Karpas-422 (cell line): ENCODE measurements at regions not wholly inside any gene's neighbourhood (a gene's known extent, or its start where the extent isn't known, plus 50 kb on each side); places are given as distances from the start of the nearest gene placed in this dataset.

Experiments
- DNase-seq: peaks from one replicate; pipeline ENCODE4 v3.0.0-alpha.2; 2015
- H2AFZ ChIP-seq: fragments of 200-600 bp; sonication (generic); 2 replicates; pipeline ENCODE4 v1.6.1; 2014; ENCODE audit warnings: antibody characterized with exemption, low read length, mixed read lengths
- H3K27ac ChIP-seq: fragments of 200-600 bp; sonication (generic); 2 replicates; pipeline ENCODE4 v1.5.1; 2014; ENCODE audit warnings: mild to moderate bottlenecking, low read length, moderate library complexity
- H3K27me3 ChIP-seq: fragments of 200-600 bp; sonication (generic); 2 replicates; pipeline ENCODE4 v1.6.1; 2014; ENCODE audit warnings: low read length, mixed read lengths
- H3K36me3 ChIP-seq: fragments of 200-600 bp; sonication (generic); 2 replicates; pipeline ENCODE4 v1.6.1; 2014; ENCODE audit warnings: low read length, mixed read lengths; ENCODE audit not compliant: insufficient read depth
- H3K4me1 ChIP-seq: fragments of 200-600 bp; sonication (generic); 2 replicates; pipeline ENCODE4 v1.6.1; 2014; ENCODE audit warnings: mild to moderate bottlenecking, low read length, mixed read lengths
- H3K4me2 ChIP-seq: fragments of 200-600 bp; sonication (generic); 2 replicates; pipeline ENCODE4 v1.6.1; 2014; ENCODE audit warnings: low read length, low read depth, mild to moderate bottlenecking; ENCODE audit not compliant: poor library complexity, severe bottlenecking
- H3K4me3 ChIP-seq: fragments of 200-600 bp; sonication (generic); 2 replicates; pipeline ENCODE4 v1.5.1; 2014; ENCODE audit warnings: mild to moderate bottlenecking, antibody characterized with exemption, low read length, mixed read lengths
- H3K79me2 ChIP-seq: fragments of 200-600 bp; sonication (generic); 2 replicates; pipeline ENCODE4 v1.6.1; 2014; ENCODE audit warnings: mild to moderate bottlenecking, low read length, mixed read lengths
- H3K9ac ChIP-seq: fragments of 200-600 bp; sonication (generic); 2 replicates; pipeline ENCODE4 v1.6.0; 2014; ENCODE audit warnings: low read length
- H3K9me2 ChIP-seq: fragments of 200-600 bp; sonication (generic), shearing (Covaris generic); replicated peaks from 2 replicates; pipeline ENCODE4 v1.6.0; 2014; ENCODE audit warnings: mild to moderate bottlenecking, low read length, moderate library complexity; ENCODE audit not compliant: insufficient read depth
- H3K9me3 ChIP-seq: fragments of 300-700, 200-600 bp; sonication (generic); 2 replicates; pipeline ENCODE4 v1.6.1; 2014; ENCODE audit warnings: low read length, mixed read lengths
- H4K20me1 ChIP-seq: fragments of 200-600 bp; sonication (generic); 2 replicates; pipeline ENCODE4 v1.6.1; 2014; ENCODE audit warnings: mild to moderate bottlenecking, antibody characterized with exemption, low read length, low read depth; ENCODE audit not compliant: insufficient read depth

DNA sequence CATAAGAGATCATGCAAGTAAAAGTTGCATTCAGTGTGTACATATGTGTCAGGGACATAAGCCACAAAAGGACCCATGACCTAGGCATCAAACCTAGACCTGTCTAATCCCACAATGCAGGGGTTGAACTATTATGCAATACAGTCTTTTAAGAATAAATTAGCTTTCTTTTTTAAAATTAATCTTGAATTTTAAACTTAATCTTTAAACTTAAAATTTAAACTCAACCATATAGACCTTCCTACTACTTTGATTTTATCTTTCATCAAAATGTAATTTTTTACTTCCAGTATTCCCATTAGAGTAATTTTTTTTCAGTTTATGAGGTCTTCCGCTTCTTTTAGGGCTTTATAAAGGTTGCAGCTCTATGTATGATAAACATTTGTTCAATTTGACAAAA lies 702.9 kb downstream of the SUCLG1 start:
- no peak overlapping the region for H2AFZ ChIP-seq
- no peak overlapping the region for H3K27ac ChIP-seq
- H3K36me3 ChIP-seq, result no peaks in the 10 kb centered on the region
- H4K20me1 ChIP-seq, result no peaks in the 10 kb centered on the region
- no peaks in the 10 kb centered on the region for H3K27me3 ChIP-seq
- no peaks in the 10 kb centered on the region for H3K79me2 ChIP-seq
- H3K4me1 ChIP-seq, result no peaks in the 10 kb centered on the region
- no peak overlapping the region for H3K4me2 ChIP-seq
- H3K9me3 ChIP-seq, result peaks cover 53% of the 10 kb centered on the region
- H3K4me3 ChIP-seq, result no peak overlapping the region
- DNase-seq, result no peak
- no peaks in the 10 kb centered on the region for H3K9me2 ChIP-seq
- H3K9ac ChIP-seq, result no peak overlapping the region

DNA sequence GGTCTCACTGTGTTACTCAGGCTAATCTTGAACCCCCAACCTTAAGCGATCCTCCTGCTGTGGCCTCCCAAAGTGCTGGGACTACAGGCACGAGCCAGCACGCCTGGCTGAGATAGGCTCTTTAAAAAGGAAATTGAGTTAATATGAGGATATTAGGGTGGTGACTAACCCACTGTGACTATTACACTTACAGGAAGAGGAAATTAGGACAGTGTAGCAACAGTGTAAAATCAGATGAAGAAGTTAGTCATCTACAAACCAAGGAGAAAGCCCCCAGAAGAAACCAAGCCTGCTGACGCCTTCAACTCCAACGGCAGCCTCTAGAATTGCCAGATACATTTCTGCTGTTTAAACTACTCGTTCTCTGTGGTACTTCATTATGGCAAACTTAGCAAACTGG lies 711.9 kb downstream of the SUCLG1 start:
- Histone ChIP-seq H3K9me3 (peaks cover 32% of the 10 kb centered on the region), H3K79me2 (no peaks in the 10 kb centered on the region), H3K27ac (no peak overlapping the region), H4K20me1 (no peaks in the 10 kb centered on the region), H3K9ac (no peak overlapping the region), H3K27me3 (no peaks in the 10 kb centered on the region), H3K4me2 (no peak overlapping the region), H2AFZ (no peak overlapping the region), H3K36me3 (no peaks in the 10 kb centered on the region), H3K4me1 (no peaks in the 10 kb centered on the region), H3K9me2 (no peaks in the 10 kb centered on the region), H3K4me3 (no peak overlapping the region)
- no peak for DNase-seq

DNA sequence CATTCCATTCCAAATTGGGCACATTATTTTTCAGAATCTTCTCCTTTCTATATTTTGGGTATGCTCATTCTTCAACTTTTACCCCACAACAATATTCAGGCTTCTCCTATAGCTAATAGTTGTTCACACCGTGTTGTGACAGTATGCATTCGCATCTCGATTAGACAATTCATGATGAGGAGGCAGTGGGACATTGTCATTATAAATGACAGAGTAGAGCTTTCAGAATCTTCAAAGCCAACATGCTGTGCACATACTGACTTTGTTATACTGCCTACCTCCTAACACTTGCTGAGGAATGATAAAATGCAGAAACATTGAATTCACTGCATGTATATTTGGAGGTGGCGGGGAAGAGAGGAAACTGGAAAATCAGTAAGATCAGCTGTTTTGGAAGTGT lies 714.2 kb downstream of the SUCLG1 start:
- Histone ChIP-seq H3K9ac (no peak overlapping the region), H3K9me2 (no peaks in the 10 kb centered on the region), H3K4me2 (no peak overlapping the region), H3K4me1 (no peaks in the 10 kb centered on the region), H3K27ac (no peak overlapping the region), H3K79me2 (no peaks in the 10 kb centered on the region), H3K9me3 (peaks cover 24% of the 10 kb centered on the region), H3K27me3 (no peaks in the 10 kb centered on the region), H4K20me1 (no peaks in the 10 kb centered on the region), H3K4me3 (no peak overlapping the region), H2AFZ (no peak overlapping the region), H3K36me3 (no peaks in the 10 kb centered on the region)
- DNase-seq, result no peak

DNA sequence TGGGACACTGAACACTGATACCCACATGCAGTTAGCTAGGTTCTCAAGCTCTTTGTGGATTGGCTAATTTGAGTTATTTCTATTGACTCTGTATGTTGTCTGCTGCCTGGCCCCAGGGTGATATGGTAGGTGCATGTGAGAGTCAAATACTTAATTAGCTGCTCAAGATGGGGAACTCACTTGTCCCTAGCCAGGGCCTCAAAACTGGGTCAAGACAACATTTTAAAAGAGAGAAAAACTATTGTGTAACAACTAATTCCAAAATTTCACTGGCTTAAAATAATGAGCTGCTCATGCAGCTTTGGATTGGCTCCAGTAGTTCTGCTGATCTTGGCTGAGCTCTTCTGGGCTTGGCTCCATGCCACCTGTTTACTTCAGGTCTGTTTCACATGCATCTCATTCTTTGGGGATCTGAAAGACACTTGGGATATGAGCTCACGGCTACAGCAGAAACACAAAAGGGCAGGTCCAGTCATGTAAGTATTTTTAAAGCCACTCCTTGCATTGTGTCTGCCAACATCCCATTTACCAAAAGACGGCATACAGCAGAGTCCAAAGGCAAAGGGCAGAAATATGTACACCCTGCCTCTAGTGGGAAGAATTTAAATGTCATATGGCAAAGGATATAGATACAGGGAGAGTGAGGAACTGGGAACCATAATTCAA lies 716.8 kb downstream of the SUCLG1 start:
- H3K36me3 ChIP-seq, result no peaks in the 10 kb centered on the region
- no peak overlapping the region for H3K4me3 ChIP-seq
- H3K4me1 ChIP-seq, result no peaks in the 10 kb centered on the region
- peaks cover 24% of the 10 kb centered on the region for H3K9me3 ChIP-seq
- H3K4me2 ChIP-seq, result no peak overlapping the region
- H3K9ac ChIP-seq, result no peak overlapping the region
- no peak overlapping the region for H3K27ac ChIP-seq
- H3K79me2 ChIP-seq, result no peaks in the 10 kb centered on the region
- no peak for DNase-seq
- H3K9me2 ChIP-seq, result no peaks in the 10 kb centered on the region
- no peak overlapping the region for H2AFZ ChIP-seq
- H4K20me1 ChIP-seq, result no peaks in the 10 kb centered on the region
- no peaks in the 10 kb centered on the region for H3K27me3 ChIP-seq

DNA sequence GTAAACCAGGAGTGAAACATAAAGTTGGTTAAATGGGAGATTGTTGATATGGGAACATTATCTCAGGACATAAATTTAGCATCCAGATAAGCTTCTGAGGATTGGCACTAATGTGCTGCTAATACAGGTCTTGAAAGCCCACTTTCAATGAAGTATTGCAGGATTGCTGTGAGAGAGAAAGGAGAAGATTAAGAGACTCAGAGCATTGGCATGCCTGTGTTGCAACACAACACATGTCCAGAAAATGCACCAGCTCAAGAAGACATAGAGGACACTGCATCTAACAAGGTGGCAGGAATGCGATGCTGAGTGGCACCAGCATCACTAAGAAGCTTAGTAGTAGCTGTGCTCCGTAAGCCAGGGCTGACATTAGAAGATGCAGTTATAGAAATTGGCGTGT lies 728.9 kb downstream of the SUCLG1 start:
- Histone ChIP-seq H2AFZ (no peak overlapping the region), H3K79me2 (no peaks in the 10 kb centered on the region), H3K4me1 (no peaks in the 10 kb centered on the region), H3K36me3 (no peaks in the 10 kb centered on the region), H3K4me2 (no peak overlapping the region), H3K27me3 (no peaks in the 10 kb centered on the region), H3K4me3 (no peak overlapping the region), H3K9me3 (peaks cover 37% of the 10 kb centered on the region), H3K9me2 (no peaks in the 10 kb centered on the region), H3K27ac (no peak overlapping the region), H4K20me1 (no peaks in the 10 kb centered on the region), H3K9ac (no peak overlapping the region)
- DNase-seq, result no peak

DNA sequence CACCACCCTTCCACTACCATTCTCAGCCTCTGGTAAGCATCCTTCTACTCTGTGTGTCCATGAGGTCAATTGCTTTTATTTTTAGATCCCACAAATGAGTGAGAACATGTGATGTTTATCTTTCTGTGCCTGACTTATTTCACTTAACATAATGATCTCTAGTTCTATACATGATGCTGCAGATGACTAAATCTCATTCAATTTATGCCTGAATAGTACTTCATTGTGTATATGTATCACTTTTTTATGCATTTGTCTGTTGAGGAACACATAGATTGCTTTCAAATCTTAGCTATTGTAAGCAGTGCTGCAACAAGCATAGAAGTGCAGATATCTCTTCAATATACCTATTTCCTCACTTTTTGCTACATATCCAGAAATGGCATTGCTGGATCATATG lies 733.3 kb downstream of the SUCLG1 start:
- Histone ChIP-seq H3K36me3 (no peaks in the 10 kb centered on the region), H3K27ac (no peak overlapping the region)
- no peak for DNase-seq

DNA sequence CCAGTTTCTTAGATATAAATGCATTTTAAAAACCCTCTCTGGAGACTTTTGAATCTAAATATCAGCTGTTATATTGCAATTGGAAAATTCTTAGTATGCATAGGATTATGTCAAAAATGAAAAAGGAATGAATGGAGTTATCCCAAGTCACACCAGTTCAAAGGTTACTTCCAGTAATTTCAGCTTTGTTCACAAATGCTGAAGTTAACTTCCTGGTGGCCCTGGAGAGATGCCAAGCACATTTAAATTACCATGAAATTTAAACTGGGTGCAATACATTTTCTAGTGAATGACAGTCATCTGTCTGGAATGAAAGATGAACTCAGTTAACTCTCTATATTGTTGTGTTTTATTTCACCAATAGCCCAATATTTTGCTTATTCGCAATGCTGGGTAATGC lies 753.9 kb downstream of the SUCLG1 start:
- no peak overlapping the region for H3K4me2 ChIP-seq
- no peaks in the 10 kb centered on the region for H3K4me1 ChIP-seq
- no peak for DNase-seq
- H3K9me2 ChIP-seq, result no peaks in the 10 kb centered on the region
- no peaks in the 10 kb centered on the region for H3K36me3 ChIP-seq
- H3K27me3 ChIP-seq, result no peaks in the 10 kb centered on the region
- H3K27ac ChIP-seq, result no peak overlapping the region
- H3K9ac ChIP-seq, result no peak overlapping the region
- H3K79me2 ChIP-seq, result no peaks in the 10 kb centered on the region
- H3K4me3 ChIP-seq, result no peak overlapping the region
- H3K9me3 ChIP-seq, result peaks cover 26% of the 10 kb centered on the region
- H4K20me1 ChIP-seq, result no peaks in the 10 kb centered on the region
- H2AFZ ChIP-seq, result no peak overlapping the region

More for the DNA sequence above, 733.3 kb downstream of the SUCLG1 start:
- Histone ChIP-seq H3K4me3 (no peak overlapping the region), H3K4me2 (no peak overlapping the region), H3K27me3 (no peaks in the 10 kb centered on the region), H3K9me2 (no peaks in the 10 kb centered on the region), H3K4me1 (no peaks in the 10 kb centered on the region), H3K9ac (no peak overlapping the region), H3K79me2 (no peaks in the 10 kb centered on the region), H4K20me1 (no peaks in the 10 kb centered on the region), H2AFZ (no peak overlapping the region), H3K9me3 (peaks cover 42% of the 10 kb centered on the region)

DNA sequence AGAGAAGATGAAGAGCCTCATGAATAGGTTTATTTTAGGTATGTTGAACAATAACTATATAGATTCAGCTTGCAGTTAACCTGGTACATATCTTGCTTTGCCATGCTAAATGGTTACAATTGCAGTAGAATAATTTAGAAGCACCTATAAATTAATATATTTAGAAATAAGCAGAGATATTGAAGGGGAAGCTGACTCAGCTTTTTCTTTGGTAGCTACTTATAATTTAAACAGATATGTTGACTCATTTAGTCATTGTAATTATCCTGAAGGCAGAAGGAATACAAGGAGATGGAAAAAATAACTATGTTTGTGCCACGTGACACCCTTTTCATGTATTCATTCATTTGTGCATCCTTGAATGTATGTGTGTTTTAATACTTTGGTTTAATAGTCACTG lies 755.5 kb downstream of the SUCLG1 start:
- no peaks in the 10 kb centered on the region for H3K27me3 ChIP-seq
- no peak overlapping the region for H2AFZ ChIP-seq
- no peaks in the 10 kb centered on the region for H3K79me2 ChIP-seq
- H4K20me1 ChIP-seq, result no peaks in the 10 kb centered on the region
- no peak for DNase-seq
- H3K9me3 ChIP-seq, result peaks cover 29% of the 10 kb centered on the region
- H3K4me1 ChIP-seq, result no peaks in the 10 kb centered on the region
- H3K36me3 ChIP-seq, result no peaks in the 10 kb centered on the region
- H3K4me2 ChIP-seq, result no peak overlapping the region
- no peak overlapping the region for H3K27ac ChIP-seq
- H3K4me3 ChIP-seq, result no peak overlapping the region
- no peak overlapping the region for H3K9ac ChIP-seq
- no peaks in the 10 kb centered on the region for H3K9me2 ChIP-seq

DNA sequence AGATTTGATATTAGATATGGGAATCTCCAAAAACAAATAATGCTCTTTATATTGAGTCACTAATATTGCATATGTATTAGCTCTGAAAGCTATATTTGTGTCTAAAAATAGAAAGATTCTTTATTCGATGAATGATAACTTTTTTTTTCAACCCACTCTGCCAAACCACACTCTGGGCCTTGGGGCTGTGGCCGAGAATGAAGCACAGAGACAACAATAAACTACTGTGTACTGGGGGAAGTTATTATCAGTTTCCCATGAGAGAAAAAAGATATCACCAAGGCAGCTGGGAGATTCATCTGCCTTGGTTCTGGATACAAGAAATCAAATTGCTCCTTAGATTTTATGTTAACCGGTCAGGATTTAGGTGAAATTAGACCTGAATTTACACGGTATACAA lies 762.2 kb downstream of the SUCLG1 start:
- Histone ChIP-seq H2AFZ (no peak overlapping the region), H3K27ac (no peak overlapping the region), H4K20me1 (no peaks in the 10 kb centered on the region), H3K4me2 (no peak overlapping the region), H3K9me2 (no peaks in the 10 kb centered on the region), H3K9me3 (peaks cover 41% of the 10 kb centered on the region), H3K4me1 (no peaks in the 10 kb centered on the region), H3K79me2 (no peaks in the 10 kb centered on the region), H3K4me3 (no peak overlapping the region), H3K36me3 (no peaks in the 10 kb centered on the region), H3K9ac (no peak overlapping the region), H3K27me3 (no peaks in the 10 kb centered on the region)
- no peak for DNase-seq
